IPS-18a (cell line): ENCODE measurements at regions not wholly inside any gene's neighbourhood (a gene's known extent, or its start where the extent isn't known, plus 50 kb on each side); places are given as distances from the start of the nearest gene placed in this dataset.

ENCODE experiments used
- H3K27ac ChIP-seq: one replicate; pipeline ENCODE4 v1.5.1; 2013; ENCODE audit warnings: low read length
- H3K27me3 ChIP-seq: one replicate; pipeline ENCODE4 v1.6.1; 2013; ENCODE audit warnings: mild to moderate bottlenecking, low read length; ENCODE audit not compliant: control insufficient read depth, insufficient read depth
- H3K36me3 ChIP-seq: one replicate; pipeline ENCODE4 v1.6.1; 2013; ENCODE audit warnings: low read depth, low read length; ENCODE audit not compliant: control insufficient read depth
- H3K4me1 ChIP-seq: one replicate; pipeline ENCODE4 v1.6.1; 2013; ENCODE audit warnings: low read depth, low read length; ENCODE audit not compliant: control insufficient read depth
- H3K4me3 ChIP-seq: one replicate; pipeline ENCODE4 v1.5.1; 2013; ENCODE audit warnings: low read length
- H3K9ac ChIP-seq: one replicate; pipeline ENCODE4 v1.6.1; 2013; ENCODE audit warnings: mild to moderate bottlenecking, low read length, moderate library complexity
- H3K9me3 ChIP-seq: one replicate; pipeline ENCODE4 v1.6.1; 2013; ENCODE audit warnings: low read depth, low read length; ENCODE audit not compliant: control insufficient read depth

DNA sequence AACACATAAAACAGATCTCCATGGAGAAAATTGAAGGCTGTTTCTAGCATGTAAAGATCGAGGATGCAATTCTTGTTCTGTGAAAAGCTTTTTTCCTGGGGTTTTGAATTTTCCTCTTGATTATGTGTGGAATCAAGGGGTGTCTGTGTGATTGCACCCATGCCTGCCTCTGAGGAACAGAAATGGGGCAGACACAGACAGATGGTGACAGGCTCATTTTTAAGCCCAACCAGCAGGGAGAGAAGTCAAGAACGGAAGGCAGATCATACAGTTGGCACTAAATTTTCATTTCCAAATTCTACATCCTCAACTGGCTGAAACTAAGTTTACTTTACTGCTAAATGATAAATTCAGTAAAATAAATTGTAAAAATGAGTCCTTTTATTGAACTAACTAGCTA, 1037.7 kb upstream of the KLHL29 start:
- H3K36me3 ChIP-seq, result no peaks in the 10 kb centered on the region
- H3K4me3 ChIP-seq, result no peak overlapping the region
- no peaks in the 10 kb centered on the region for H3K27me3 ChIP-seq
- H3K9me3 ChIP-seq, result no peaks in the 10 kb centered on the region
- no peaks in the 10 kb centered on the region for H3K4me1 ChIP-seq
- no peak overlapping the region for H3K9ac ChIP-seq
- H3K27ac ChIP-seq, result no peak overlapping the region

DNA sequence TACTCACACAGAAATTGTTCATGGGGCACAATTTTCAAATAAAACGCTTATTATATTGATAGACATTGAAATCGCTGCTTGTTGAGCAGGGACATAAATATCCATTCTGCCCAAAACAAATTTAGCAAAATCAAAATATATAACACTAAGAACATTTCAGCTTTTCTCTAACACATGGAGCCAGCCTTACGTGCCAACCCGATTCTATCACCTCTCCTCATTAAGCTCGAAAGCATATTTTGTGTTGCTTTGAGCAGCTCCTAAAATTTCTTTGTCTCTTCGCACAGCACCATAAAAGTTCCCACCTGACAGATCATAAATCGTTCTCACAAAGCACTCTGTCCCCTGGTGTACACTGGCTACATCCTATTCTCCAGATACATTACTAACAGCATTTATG, 1034.4 kb upstream of the KLHL29 start:
- Histone ChIP-seq H3K4me3 (no peak overlapping the region), H3K4me1 (no peaks in the 10 kb centered on the region)

DNA sequence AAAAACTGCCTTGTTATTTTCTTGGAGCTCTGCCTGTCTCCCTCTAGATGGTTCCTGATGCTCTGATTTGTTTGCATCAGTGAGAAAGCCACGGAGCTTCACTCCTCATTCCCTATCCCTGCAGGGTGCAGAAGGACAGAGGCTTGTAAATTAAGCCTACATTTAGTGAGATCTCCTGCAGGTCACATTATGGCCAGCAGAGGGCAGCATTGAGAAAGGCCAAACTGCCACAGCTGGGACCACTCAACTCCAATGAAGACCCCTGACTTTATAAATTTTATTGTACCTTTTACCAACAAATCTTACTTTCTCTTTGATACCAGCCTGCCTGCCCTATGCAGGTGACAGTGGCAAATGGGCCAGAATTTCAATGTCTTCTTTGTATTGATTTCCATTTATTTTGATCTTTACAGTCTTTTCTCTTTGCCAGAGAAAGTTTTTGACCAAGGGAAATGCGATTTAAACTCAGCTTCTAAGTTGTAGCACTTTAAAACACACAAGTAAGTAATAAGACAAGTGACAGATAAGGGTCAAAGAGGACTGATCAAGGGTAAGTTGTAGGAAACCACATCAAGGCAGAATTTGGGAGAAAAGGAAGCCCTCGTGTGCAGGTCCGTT, 1029.1 kb upstream of the KLHL29 start:
- Histone ChIP-seq H3K9me3 (no peaks in the 10 kb centered on the region), H3K4me3 (no peak overlapping the region), H3K4me1 (peaks cover 4% of the 10 kb centered on the region), H3K9ac (no peak overlapping the region), H3K27ac (no peak overlapping the region), H3K36me3 (no peaks in the 10 kb centered on the region), H3K27me3 (no peaks in the 10 kb centered on the region)

More for the DNA sequence above, 1034.4 kb upstream of the KLHL29 start:
- Histone ChIP-seq H3K9me3 (no peaks in the 10 kb centered on the region), H3K36me3 (no peaks in the 10 kb centered on the region), H3K27me3 (no peaks in the 10 kb centered on the region), H3K9ac (no peak overlapping the region), H3K27ac (no peak overlapping the region)

GRCh38 chr2:22359071-22359672, 1025.8 kb upstream of the KLHL29 start:
- no peaks in the 10 kb centered on the region for H3K9me3 ChIP-seq
- H3K4me1 ChIP-seq, result peaks cover 5% of the 10 kb centered on the region

GRCh38 chr2:22360735-22361374, 1024.1 kb upstream of the KLHL29 start:
- peaks cover 5% of the 10 kb centered on the region for H3K4me1 ChIP-seq
- H3K36me3 ChIP-seq, result no peaks in the 10 kb centered on the region
- H3K4me3 ChIP-seq, result no peak overlapping the region
- H3K27me3 ChIP-seq, result no peaks in the 10 kb centered on the region
- H3K27ac ChIP-seq, result no peak overlapping the region
- no peak overlapping the region for H3K9ac ChIP-seq
- H3K9me3 ChIP-seq, result no peaks in the 10 kb centered on the region

More at GRCh38 chr2:22359071-22359672, 1025.8 kb upstream of the KLHL29 start:
- H3K27ac ChIP-seq, result no peak overlapping the region
- no peak overlapping the region for H3K4me3 ChIP-seq
- H3K36me3 ChIP-seq, result no peaks in the 10 kb centered on the region
- H3K27me3 ChIP-seq, result no peaks in the 10 kb centered on the region
- no peak overlapping the region for H3K9ac ChIP-seq

DNA sequence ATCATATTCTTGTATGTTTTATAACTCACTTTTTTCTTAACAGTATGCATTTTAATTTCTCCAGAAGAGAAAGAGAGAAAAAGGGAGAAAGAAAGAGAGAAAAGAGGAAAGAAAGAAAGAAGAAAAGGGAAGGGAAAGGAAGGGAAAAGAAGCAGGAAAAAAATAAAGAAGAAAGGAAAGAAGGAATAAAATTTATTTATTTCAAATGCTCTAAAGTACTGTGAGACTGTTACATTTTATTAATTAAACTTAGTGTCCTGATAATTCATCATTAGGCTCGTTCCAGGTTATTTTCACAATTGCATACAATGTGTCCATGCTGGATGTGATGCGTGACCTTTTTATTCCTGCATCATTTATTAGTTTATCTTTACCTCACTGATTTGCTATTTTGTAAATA, 1023.4 kb upstream of the KLHL29 start:
- H3K9ac ChIP-seq, result no peak overlapping the region
- no peaks in the 10 kb centered on the region for H3K9me3 ChIP-seq
- H3K4me3 ChIP-seq, result no peak overlapping the region
- no peaks in the 10 kb centered on the region for H3K36me3 ChIP-seq
- H3K4me1 ChIP-seq, result peaks cover 5% of the 10 kb centered on the region
- no peaks in the 10 kb centered on the region for H3K27me3 ChIP-seq
- H3K27ac ChIP-seq, result no peak overlapping the region

GRCh38 chr2:22375096-22375495, 1009.9 kb upstream of the KLHL29 start:
- H3K27me3 ChIP-seq, result no peaks in the 10 kb centered on the region
- no peak overlapping the region for H3K27ac ChIP-seq
- no peaks in the 10 kb centered on the region for H3K9me3 ChIP-seq
- no peak overlapping the region for H3K4me3 ChIP-seq
- no peaks in the 10 kb centered on the region for H3K4me1 ChIP-seq
- H3K9ac ChIP-seq, result no peak overlapping the region
- no peaks in the 10 kb centered on the region for H3K36me3 ChIP-seq

GRCh38 chr2:22377268-22377667, 1007.7 kb upstream of the KLHL29 start:
- H3K4me3 ChIP-seq, result no peak overlapping the region
- no peaks in the 10 kb centered on the region for H3K9me3 ChIP-seq
- H3K4me1 ChIP-seq, result peaks cover under 1% of the 10 kb centered on the region
- H3K9ac ChIP-seq, result no peak overlapping the region
- no peaks in the 10 kb centered on the region for H3K36me3 ChIP-seq
- no peaks in the 10 kb centered on the region for H3K27me3 ChIP-seq
- no peak overlapping the region for H3K27ac ChIP-seq

GRCh38 chr2:22382479-22383169, 1002.4 kb upstream of the KLHL29 start:
- Histone ChIP-seq H3K27ac (no peak overlapping the region), H3K9ac (no peak overlapping the region)

DNA sequence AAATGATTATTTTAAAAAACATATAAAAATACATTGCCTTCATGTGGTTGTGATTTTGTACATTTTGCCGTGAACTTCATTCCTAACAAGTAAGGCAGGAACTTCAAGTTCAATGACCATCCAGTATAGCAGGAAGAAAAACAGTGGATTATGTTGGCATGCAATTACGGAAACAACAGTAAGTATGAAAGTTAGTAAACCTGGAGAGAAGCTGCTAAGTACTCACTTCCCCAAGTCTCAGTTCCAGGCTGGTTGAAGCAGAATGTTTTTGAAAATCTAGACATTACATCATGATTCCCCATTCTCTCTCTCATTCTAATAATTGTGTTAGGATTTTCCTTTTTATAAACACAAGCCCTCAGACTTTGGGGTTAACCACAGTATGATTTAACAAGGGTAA, 987.1 kb upstream of the KLHL29 start:
- Histone ChIP-seq H3K4me1 (no peaks in the 10 kb centered on the region), H3K27ac (no peak overlapping the region), H3K9me3 (no peaks in the 10 kb centered on the region), H3K9ac (no peak overlapping the region), H3K36me3 (no peaks in the 10 kb centered on the region), H3K4me3 (no peak overlapping the region), H3K27me3 (no peaks in the 10 kb centered on the region)

More at GRCh38 chr2:22382479-22383169, 1002.4 kb upstream of the KLHL29 start:
- H3K4me3 ChIP-seq, result no peak overlapping the region
- H3K36me3 ChIP-seq, result no peaks in the 10 kb centered on the region
- no peaks in the 10 kb centered on the region for H3K9me3 ChIP-seq
- peaks cover 11% of the 10 kb centered on the region for H3K4me1 ChIP-seq
- no peaks in the 10 kb centered on the region for H3K27me3 ChIP-seq

DNA sequence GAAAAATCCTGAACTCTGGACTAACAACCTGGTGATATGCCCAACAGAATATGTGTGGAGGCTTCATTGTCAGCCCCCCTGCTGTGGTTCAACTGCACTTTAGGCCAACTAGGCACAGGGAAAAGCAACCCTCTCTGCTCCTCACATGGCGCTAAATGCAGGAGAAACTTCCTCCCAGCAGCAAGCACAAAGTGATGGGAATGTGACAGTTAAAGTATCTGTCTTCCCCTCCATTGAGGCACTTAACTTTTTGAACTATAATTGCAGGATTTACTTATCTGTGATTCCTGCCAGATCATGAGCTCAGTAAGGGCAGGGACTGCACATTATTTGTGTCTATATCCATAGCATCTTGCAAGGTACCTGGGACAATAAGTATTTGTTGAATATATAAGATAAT, 981.2 kb upstream of the KLHL29 start:
- no peak overlapping the region for H3K27ac ChIP-seq
- H3K9ac ChIP-seq, result no peak overlapping the region
- no peaks in the 10 kb centered on the region for H3K4me1 ChIP-seq
- no peaks in the 10 kb centered on the region for H3K36me3 ChIP-seq
- H3K4me3 ChIP-seq, result no peak overlapping the region
- no peaks in the 10 kb centered on the region for H3K9me3 ChIP-seq
- H3K27me3 ChIP-seq, result no peaks in the 10 kb centered on the region
